Body of pancreas (tissue), 4 donors: ENCODE measurements at regions not wholly inside any gene's neighbourhood (a gene's known extent, or its start where the extent isn't known, plus 50 kb on each side); places are given as distances from the start of the nearest gene placed in this dataset.

Experiments used
- CTCF ChIP-seq, 7 experiments: fragments of 450-650 bp in 4 of 7; fragments of 200-600 bp in 3 of 7; sonication (generic) in 3 of 7; IDR thresholded peaks; one replicate each; pipeline ENCODE4 v1.5.1; 2016 to 2019; ENCODE audit warnings: antibody characterized with exemption in 7 of 7
- POLR2A ChIP-seq, 3 donors: fragments of 450-650 bp; IDR thresholded peaks; one replicate each; pipeline ENCODE4 v1.6.1; 2016; ENCODE audit warnings: antibody characterized with exemption in 3 of 3, mild to moderate bottlenecking in 2 of 3

- no peak for TF ChIP-seq CTCF (IDR thresholded peaks at IDR 0.05)
- no peak for TF ChIP-seq POLR2A (IDR thresholded peaks at IDR 0.05)
Measured at GRCh38 chr4:152224721-152225420, 311.0 kb downstream of the FBXW7 start.
